COLO668 (cell line): ENCODE measurements at regions not wholly inside any gene's neighbourhood (a gene's known extent, or its start where the extent isn't known, plus 50 kb on each side); places are given as distances from the start of the nearest gene placed in this dataset.
"Not testable (repeated sequence)": the region's sequence is repeated elsewhere in the genome, so short reads cannot be mapped to it uniquely, and the experiment has no call there.

Experiments
- DNase-seq: peaks from one replicate; lab custom pipeline; 2025; ENCODE audit not compliant: unreplicated experiment; lab: John Stamatoyannopoulos, UW

- DNase-seq = no peak
Measured at GRCh38 chr10:65548001-65548400, 1377.8 kb upstream of the LRRTM3 start.

- DNase-seq = no peak
Measured at GRCh38 chr10:65550761-65551160, 1375.1 kb upstream of the LRRTM3 start.

- no peak for DNase-seq
Measured at GRCh38 chr10:65555192-65555591, 1370.6 kb upstream of the LRRTM3 start.

GRCh38 chr10:65556006-65556405 lies 1369.8 kb upstream of the LRRTM3 start:
- no peak for DNase-seq

GRCh38 chr10:65559369-65559768 lies 1366.5 kb upstream of the LRRTM3 start:
- no peak for DNase-seq

GRCh38 chr10:65565246-65565645 lies 1360.6 kb upstream of the LRRTM3 start:
- no peak for DNase-seq

GRCh38 chr10:65566906-65567305 lies 1358.9 kb upstream of the LRRTM3 start:
- DNase-seq = no peak

- DNase-seq = peak; percentile 14
Measured at GRCh38 chr10:65570143-65571010, 1355.5 kb upstream of the LRRTM3 start.

GRCh38 chr10:65571011-65571570 lies 1354.7 kb upstream of the LRRTM3 start:
- no peak for DNase-seq

GRCh38 chr10:65581426-65582026 lies 1344.3 kb upstream of the LRRTM3 start:
- DNase-seq = no peak

- DNase-seq = no peak
Measured at GRCh38 chr10:65602182-65602865, 1323.5 kb upstream of the LRRTM3 start.

- DNase-seq = no peak
Measured at GRCh38 chr10:65611592-65611991, 1314.2 kb upstream of the LRRTM3 start.

- DNase-seq = no peak
Measured at GRCh38 chr10:65614956-65615565, 1310.8 kb upstream of the LRRTM3 start.

GRCh38 chr10:65618126-65618525 lies 1307.7 kb upstream of the LRRTM3 start:
- DNase-seq = no peak

GRCh38 chr10:65620404-65621048 lies 1305.3 kb upstream of the LRRTM3 start:
- no peak for DNase-seq

GRCh38 chr10:65622608-65623007 lies 1303.2 kb upstream of the LRRTM3 start:
- no peak for DNase-seq

- DNase-seq = no peak
Measured at GRCh38 chr10:65628493-65629139, 1297.2 kb upstream of the LRRTM3 start.

GRCh38 chr10:65660006-65660405 lies 1265.8 kb upstream of the LRRTM3 start:
- DNase-seq = no peak

GRCh38 chr10:65670087-65670486 lies 1255.7 kb upstream of the LRRTM3 start:
- DNase-seq = no peak

GRCh38 chr10:65670596-65670995 lies 1255.2 kb upstream of the LRRTM3 start:
- DNase-seq = not testable (repeated sequence)
